ENCODE measurements at regions not wholly inside any gene's neighbourhood (a gene's known extent, or its start where the extent isn't known, plus 50 kb on each side); places are given as distances from the start of the nearest gene placed in this dataset.

DNA sequence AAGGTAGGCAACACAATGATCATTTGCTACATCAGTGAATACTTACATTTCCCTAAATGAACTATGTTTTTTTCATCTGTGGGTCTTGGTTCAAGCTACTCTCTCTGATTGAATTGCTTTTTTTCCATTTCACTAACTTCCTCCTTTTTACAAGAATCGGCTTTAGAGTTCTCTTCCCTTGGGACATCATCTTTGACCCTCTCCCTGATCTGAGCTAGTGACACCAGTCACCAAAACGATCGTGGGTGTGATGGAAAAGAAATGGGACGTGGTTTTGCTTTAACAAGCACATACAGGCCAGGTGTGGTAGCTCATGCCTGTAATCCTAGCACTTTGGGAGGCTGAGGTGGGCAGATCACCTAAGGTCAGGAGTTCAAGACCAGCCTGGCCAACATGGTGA, 129.9 kb downstream of the WT1 start:
- CTCF ChIA-PET: interaction anchor here (1.1 to 1.4 kb wide), 2 partner anchors 10 to 69 kb away, joined by 3 to 9 read pairs; no protein-coding TSS in a partner anchor
- Histone ChIP-seq H3K4me3 (ENCODE audit: low read depth, low read length) (no peak overlapping the region), H3K4me1 (ENCODE audit: control insufficient read depth, insufficient read depth, low read length) (no peaks in the 10 kb centered on the region), H3K36me3 (ENCODE audit: control insufficient read depth in 2 of 2, insufficient read depth in 1 of 2, low read length in 2 of 2) (no peaks in the 10 kb centered on the region), H3K9me3 (ENCODE audit: control insufficient read depth, insufficient read depth, low read depth, low read length) (no peaks in the 10 kb centered on the region), H3K27ac (ENCODE audit: extremely low read depth, low read depth, low read length) (no peak overlapping the region)
- TF ChIP-seq SP2 (tag by site-specific recombination; IDR thresholded peaks at IDR 0.05): no peak
- TF ChIP-seq ZNF155 (tag by site-specific recombination; IDR thresholded peaks at IDR 0.05): no peak
- no peak for TF ChIP-seq ZNF341 (tag by site-specific recombination; IDR thresholded peaks at IDR 0.05; ENCODE audit: low read depth)
- TF ChIP-seq PRDM1 (tag by site-specific recombination; IDR thresholded peaks at IDR 0.05): no peak
- no peak for TF ChIP-seq ZNF366 (tag by site-specific recombination; conservative IDR thresholded peaks at IDR 0.05)
- no peak for TF ChIP-seq ZNF132 (tag by site-specific recombination; IDR thresholded peaks at IDR 0.05; ENCODE audit: borderline replicate concordance)
- TF ChIP-seq, protein P1, sequence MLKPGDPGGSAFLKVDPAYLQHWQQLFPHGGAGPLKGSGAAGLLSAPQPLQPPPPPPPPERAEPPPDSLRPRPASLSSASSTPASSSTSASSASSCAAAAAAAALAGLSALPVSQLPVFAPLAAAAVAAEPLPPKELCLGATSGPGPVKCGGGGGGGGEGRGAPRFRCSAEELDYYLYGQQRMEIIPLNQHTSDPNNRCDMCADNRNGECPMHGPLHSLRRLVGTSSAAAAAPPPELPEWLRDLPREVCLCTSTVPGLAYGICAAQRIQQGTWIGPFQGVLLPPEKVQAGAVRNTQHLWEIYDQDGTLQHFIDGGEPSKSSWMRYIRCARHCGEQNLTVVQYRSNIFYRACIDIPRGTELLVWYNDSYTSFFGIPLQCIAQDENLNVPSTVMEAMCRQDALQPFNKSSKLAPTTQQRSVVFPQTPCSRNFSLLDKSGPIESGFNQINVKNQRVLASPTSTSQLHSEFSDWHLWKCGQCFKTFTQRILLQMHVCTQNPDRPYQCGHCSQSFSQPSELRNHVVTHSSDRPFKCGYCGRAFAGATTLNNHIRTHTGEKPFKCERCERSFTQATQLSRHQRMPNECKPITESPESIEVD (tag by site-specific recombination; IDR thresholded peaks at IDR 0.05): no peak
- TF ChIP-seq ZNF138 (tag by site-specific recombination; IDR thresholded peaks at IDR 0.05; ENCODE audit: borderline replicate concordance): no peak
- no peak for TF ChIP-seq ZNF239 (tag by site-specific recombination; IDR thresholded peaks at IDR 0.05)
- TF ChIP-seq ZFP69B (tag by site-specific recombination; IDR thresholded peaks at IDR 0.05): no peak
- no peak for TF ChIP-seq ZFP37 (tag by site-specific recombination; IDR thresholded peaks at IDR 0.05)
- POLR2A ChIA-PET: no interaction called here

GRCh38 chr11:32307471-32307870, 127.9 kb downstream of the WT1 start:
- ChIA-PET CTCF (no interaction called here), POLR2A (interaction anchor here (0.6 kb wide), 1 partner anchor 189 kb away, joined by 3 read pairs; no protein-coding TSS in a partner anchor)
- peaks cover 8% of the 10 kb centered on the region; the same call in 1 of the 2 replicates for H3K4me1 ChIP-seq (ENCODE audit: control insufficient read depth, insufficient read depth, low read length)
- H3K27ac ChIP-seq (ENCODE audit: extremely low read depth, low read depth, low read length): no peak overlapping the region
- H3K36me3 ChIP-seq (ENCODE audit: control insufficient read depth in 2 of 2, insufficient read depth in 1 of 2, low read length in 2 of 2): no peaks in the 10 kb centered on the region
- no peak overlapping the region for H3K4me3 ChIP-seq (ENCODE audit: low read depth, low read length)
- no peak for TF ChIP-seq TCF7L2 (IDR thresholded peaks at IDR 0.05; ENCODE audit: borderline replicate concordance, low read depth, low read length)
- TF ChIP-seq, protein P2, sequence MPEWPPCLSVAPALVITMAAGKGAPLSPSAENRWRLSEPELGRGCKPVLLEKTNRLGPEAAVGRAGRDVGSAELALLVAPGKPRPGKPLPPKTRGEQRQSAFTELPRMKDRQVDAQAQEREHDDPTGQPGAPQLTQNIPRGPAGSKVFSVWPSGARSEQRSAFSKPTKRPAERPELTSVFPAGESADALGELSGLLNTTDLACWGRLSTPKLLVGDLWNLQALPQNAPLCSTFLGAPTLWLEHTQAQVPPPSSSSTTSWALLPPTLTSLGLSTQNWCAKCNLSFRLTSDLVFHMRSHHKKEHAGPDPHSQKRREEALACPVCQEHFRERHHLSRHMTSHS (tag by site-specific recombination; IDR thresholded peaks at IDR 0.05): no peak
- TF ChIP-seq ZNF24 (tag by site-specific recombination; IDR thresholded peaks at IDR 0.05): no peak
- no peak for TF ChIP-seq ZBTB49 (tag by site-specific recombination; IDR thresholded peaks at IDR 0.05; ENCODE audit: low read depth)
- no peak for TF ChIP-seq ZNF629 (tag by site-specific recombination; IDR thresholded peaks at IDR 0.05)
- no peak for TF ChIP-seq ZBTB11 (tag by site-specific recombination; conservative IDR thresholded peaks at IDR 0.05; ENCODE audit: low read depth)
- no peaks in the 10 kb centered on the region for H3K9me3 ChIP-seq (ENCODE audit: control insufficient read depth, insufficient read depth, low read depth, low read length)

All from HEK293 (cell line).